HEK293 (cell line): ENCODE measurements at regions not wholly inside any gene's neighbourhood (a gene's known extent, or its start where the extent isn't known, plus 50 kb on each side); places are given as distances from the start of the nearest gene placed in this dataset.

Source experiments
- PRDM1 ChIP-seq: fragments of 450-650 bp; formaldehyde crosslinking; IDR thresholded peaks from 2 replicates; pipeline ENCODE4; 2016; ENCODE audit warnings: missing biosample characterization, missing genetic modification characterization
- RBAK ChIP-seq: fragments of 450-650 bp; formaldehyde crosslinking; IDR thresholded peaks from 2 replicates; pipeline ENCODE4 v1.5.1; 2016; ENCODE audit warnings: missing biosample characterization, missing genetic modification characterization
- SALL2 ChIP-seq: fragments of 450-650 bp; formaldehyde crosslinking; IDR thresholded peaks from 2 replicates; pipeline ENCODE4 v1.5.0; 2017; ENCODE audit warnings: missing biosample characterization, mild to moderate bottlenecking, missing genetic modification characterization, borderline replicate concordance
- ZBTB17 ChIP-seq: fragments of 450-650 bp; formaldehyde crosslinking; IDR thresholded peaks from 2 replicates; pipeline ENCODE4 v1.5.1; 2016; ENCODE audit warnings: missing biosample characterization, missing genetic modification characterization
- ZNF138 ChIP-seq: fragments of 450-650 bp; formaldehyde crosslinking; IDR thresholded peaks from 2 replicates; pipeline ENCODE4 v1.5.1; 2016; ENCODE audit warnings: missing biosample characterization, missing genetic modification characterization, borderline replicate concordance
- ZNF184 ChIP-seq: fragments of 450-650 bp; IDR thresholded peaks from 2 replicates; pipeline ENCODE4 v1.5.1; 2018; ENCODE audit warnings: missing biosample characterization, mild to moderate bottlenecking, missing genetic modification characterization
- ZNF248 ChIP-seq: fragments of 450-650 bp; formaldehyde crosslinking; IDR thresholded peaks from 2 replicates; pipeline ENCODE4 v1.5.1; 2017; ENCODE audit warnings: missing biosample characterization, missing genetic modification characterization
- ZNF394 ChIP-seq: fragments of 450-650 bp; formaldehyde crosslinking; IDR thresholded peaks from 2 replicates; pipeline ENCODE4 v1.5.1; 2016; ENCODE audit warnings: missing biosample characterization, missing genetic modification characterization, mild to moderate bottlenecking, moderate library complexity, borderline replicate concordance
- TF ChIP-seq, protein P1 (sequence below): fragments of 450-650 bp; formaldehyde crosslinking; IDR thresholded peaks from 2 replicates; pipeline ENCODE4 v1.5.1; 2016; ENCODE audit warnings: missing biosample characterization, missing genetic modification characterization
- TF ChIP-seq, protein P2 (sequence below): fragments of 450-650 bp; formaldehyde crosslinking; IDR thresholded peaks from 2 replicates; pipeline ENCODE4 v1.5.1; 2016; ENCODE audit warnings: missing biosample characterization, missing genetic modification characterization
- TF ChIP-seq, protein P3 (sequence below): fragments of 450-650 bp; formaldehyde crosslinking; optimal IDR thresholded peaks from 2 replicates; pipeline ENCODE3; 2016; ENCODE audit warnings: missing biosample characterization, mild to moderate bottlenecking, missing genetic modification characterization
- TF ChIP-seq, protein P4 (sequence below): fragments of 450-650 bp; formaldehyde crosslinking; IDR thresholded peaks from 2 replicates; pipeline ENCODE4 v1.5.1; 2016; ENCODE audit warnings: missing biosample characterization, missing genetic modification characterization
- TF ChIP-seq, protein P5 (sequence below): fragments of 450-650 bp; formaldehyde crosslinking; IDR thresholded peaks from 2 replicates; pipeline ENCODE4 v1.5.1; 2016; ENCODE audit warnings: missing biosample characterization, missing genetic modification characterization

DNA sequence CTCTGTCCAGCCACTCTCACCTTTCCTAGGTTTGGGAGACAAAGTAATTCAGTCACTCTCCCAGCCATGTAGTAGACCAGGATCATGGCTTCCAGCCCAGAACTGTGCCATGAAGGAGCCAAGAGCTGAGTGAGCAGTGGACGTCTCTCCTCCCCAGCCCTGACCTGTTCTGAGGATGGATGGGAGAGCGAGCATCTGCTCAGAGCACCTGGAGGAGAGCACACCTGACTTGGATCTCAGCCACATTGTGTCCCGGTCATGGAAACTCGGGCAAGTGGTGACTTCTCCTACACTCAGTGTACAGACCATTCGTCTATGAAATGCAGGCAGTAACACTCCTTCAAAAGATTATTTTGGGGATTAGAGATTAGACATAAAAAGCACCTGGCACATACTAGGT is 299.7 kb downstream of the TNS1 start:
- TF ChIP-seq ZNF248 (no peak), PRDM1 (tag by site-specific recombination) (no peak), ZNF184 (no peak), SALL2 (tag by site-specific recombination) (no peak), RBAK (no peak), ZNF138 (tag by site-specific recombination) (no peak), ZNF394 (tag by site-specific recombination) (no peak), ZBTB17 (tag by site-specific recombination) (no peak)
- TF ChIP-seq, protein P1, sequence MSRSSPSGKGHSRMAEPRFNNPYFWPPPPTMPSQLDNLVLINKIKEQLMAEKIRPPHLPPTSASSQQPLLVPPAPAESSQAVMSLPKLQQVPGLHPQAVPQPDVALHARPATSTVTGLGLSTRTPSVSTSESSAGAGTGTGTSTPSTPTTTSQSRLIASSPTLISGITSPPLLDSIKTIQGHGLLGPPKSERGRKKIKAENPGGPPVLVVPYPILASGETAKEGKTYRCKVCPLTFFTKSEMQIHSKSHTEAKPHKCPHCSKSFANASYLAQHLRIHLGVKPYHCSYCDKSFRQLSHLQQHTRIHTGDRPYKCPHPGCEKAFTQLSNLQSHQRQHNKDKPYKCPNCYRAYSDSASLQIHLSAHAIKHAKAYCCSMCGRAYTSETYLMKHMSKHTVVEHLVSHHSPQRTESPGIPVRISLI (tag by site-specific recombination) = no peak
- TF ChIP-seq, protein P2, sequence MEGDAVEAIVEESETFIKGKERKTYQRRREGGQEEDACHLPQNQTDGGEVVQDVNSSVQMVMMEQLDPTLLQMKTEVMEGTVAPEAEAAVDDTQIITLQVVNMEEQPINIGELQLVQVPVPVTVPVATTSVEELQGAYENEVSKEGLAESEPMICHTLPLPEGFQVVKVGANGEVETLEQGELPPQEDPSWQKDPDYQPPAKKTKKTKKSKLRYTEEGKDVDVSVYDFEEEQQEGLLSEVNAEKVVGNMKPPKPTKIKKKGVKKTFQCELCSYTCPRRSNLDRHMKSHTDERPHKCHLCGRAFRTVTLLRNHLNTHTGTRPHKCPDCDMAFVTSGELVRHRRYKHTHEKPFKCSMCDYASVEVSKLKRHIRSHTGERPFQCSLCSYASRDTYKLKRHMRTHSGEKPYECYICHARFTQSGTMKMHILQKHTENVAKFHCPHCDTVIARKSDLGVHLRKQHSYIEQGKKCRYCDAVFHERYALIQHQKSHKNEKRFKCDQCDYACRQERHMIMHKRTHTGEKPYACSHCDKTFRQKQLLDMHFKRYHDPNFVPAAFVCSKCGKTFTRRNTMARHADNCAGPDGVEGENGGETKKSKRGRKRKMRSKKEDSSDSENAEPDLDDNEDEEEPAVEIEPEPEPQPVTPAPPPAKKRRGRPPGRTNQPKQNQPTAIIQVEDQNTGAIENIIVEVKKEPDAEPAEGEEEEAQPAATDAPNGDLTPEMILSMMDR = no peak
- TF ChIP-seq, protein P3, sequence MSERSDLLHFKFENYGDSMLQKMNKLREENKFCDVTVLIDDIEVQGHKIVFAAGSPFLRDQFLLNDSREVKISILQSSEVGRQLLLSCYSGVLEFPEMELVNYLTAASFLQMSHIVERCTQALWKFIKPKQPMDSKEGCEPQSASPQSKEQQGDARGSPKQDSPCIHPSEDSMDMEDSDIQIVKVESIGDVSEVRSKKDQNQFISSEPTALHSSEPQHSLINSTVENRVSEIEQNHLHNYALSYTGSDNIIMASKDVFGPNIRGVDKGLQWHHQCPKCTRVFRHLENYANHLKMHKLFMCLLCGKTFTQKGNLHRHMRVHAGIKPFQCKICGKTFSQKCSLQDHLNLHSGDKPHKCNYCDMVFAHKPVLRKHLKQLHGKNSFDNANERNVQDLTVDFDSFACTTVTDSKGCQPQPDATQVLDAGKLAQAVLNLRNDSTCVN (tag by site-specific recombination) = no peak
- TF ChIP-seq, protein P4, sequence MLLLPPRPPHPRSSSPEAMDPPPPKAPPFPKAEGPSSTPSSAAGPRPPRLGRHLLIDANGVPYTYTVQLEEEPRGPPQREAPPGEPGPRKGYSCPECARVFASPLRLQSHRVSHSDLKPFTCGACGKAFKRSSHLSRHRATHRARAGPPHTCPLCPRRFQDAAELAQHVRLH (tag by site-specific recombination) = no peak
- TF ChIP-seq, protein P5, sequence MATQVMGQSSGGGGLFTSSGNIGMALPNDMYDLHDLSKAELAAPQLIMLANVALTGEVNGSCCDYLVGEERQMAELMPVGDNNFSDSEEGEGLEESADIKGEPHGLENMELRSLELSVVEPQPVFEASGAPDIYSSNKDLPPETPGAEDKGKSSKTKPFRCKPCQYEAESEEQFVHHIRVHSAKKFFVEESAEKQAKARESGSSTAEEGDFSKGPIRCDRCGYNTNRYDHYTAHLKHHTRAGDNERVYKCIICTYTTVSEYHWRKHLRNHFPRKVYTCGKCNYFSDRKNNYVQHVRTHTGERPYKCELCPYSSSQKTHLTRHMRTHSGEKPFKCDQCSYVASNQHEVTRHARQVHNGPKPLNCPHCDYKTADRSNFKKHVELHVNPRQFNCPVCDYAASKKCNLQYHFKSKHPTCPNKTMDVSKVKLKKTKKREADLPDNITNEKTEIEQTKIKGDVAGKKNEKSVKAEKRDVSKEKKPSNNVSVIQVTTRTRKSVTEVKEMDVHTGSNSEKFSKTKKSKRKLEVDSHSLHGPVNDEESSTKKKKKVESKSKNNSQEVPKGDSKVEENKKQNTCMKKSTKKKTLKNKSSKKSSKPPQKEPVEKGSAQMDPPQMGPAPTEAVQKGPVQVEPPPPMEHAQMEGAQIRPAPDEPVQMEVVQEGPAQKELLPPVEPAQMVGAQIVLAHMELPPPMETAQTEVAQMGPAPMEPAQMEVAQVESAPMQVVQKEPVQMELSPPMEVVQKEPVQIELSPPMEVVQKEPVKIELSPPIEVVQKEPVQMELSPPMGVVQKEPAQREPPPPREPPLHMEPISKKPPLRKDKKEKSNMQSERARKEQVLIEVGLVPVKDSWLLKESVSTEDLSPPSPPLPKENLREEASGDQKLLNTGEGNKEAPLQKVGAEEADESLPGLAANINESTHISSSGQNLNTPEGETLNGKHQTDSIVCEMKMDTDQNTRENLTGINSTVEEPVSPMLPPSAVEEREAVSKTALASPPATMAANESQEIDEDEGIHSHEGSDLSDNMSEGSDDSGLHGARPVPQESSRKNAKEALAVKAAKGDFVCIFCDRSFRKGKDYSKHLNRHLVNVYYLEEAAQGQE (tag by site-specific recombination) = no peak
